ENCODE measurements at regions not wholly inside any gene's neighbourhood (a gene's known extent, or its start where the extent isn't known, plus 50 kb on each side); places are given as distances from the start of the nearest gene placed in this dataset.

- no peak for TF ChIP-seq CTCF (IDR thresholded peaks at IDR 0.05; ENCODE audit: low read depth, low read length, missing control alignments)
- no peaks in the 10 kb centered on the region for H3K36me3 ChIP-seq (replicated peaks)
- no peak overlapping the region for H3K4me3 ChIP-seq (ENCODE audit: low read depth, low read length)
- in situ Hi-C loops (cut with HindIII; ENCODE audit: low pct_ligation_motif_present, low sequenced_read_pairs): no loop called here
- H3K27me3 ChIP-seq (replicated peaks): no peaks in the 10 kb centered on the region
- no peak for DNase-seq
- H3K27ac ChIP-seq: no peak overlapping the region
Measured at GRCh38 chr4:116811730-116812129, 273.6 kb downstream of the TRAM1L1 start.

GRCh38 chr4:116796022-116796421 is 289.4 kb downstream of the TRAM1L1 start:
- no peak for DNase-seq
- Histone ChIP-seq H3K4me3 (ENCODE audit: low read depth, low read length) (no peak overlapping the region), H3K36me3 (replicated peaks) (no peaks in the 10 kb centered on the region), H3K27me3 (replicated peaks) (no peaks in the 10 kb centered on the region), H3K27ac (no peak overlapping the region)
- in situ Hi-C loops (cut with HindIII; ENCODE audit: low pct_ligation_motif_present, low sequenced_read_pairs): no loop called here
- no peak for TF ChIP-seq CTCF (IDR thresholded peaks at IDR 0.05; ENCODE audit: low read depth, low read length, missing control alignments)

- DNase-seq: no peak
- Histone ChIP-seq H3K4me3 (ENCODE audit: low read depth, low read length) (no peak overlapping the region), H3K27ac (no peak overlapping the region), H3K27me3 (replicated peaks) (no peaks in the 10 kb centered on the region), H3K36me3 (replicated peaks) (no peaks in the 10 kb centered on the region)
- in situ Hi-C loops (cut with HindIII; ENCODE audit: low pct_ligation_motif_present, low sequenced_read_pairs): no loop called here
- no peak for TF ChIP-seq CTCF (IDR thresholded peaks at IDR 0.05; ENCODE audit: low read depth, low read length, missing control alignments)
Measured at GRCh38 chr4:116788723-116789122, 296.7 kb downstream of the TRAM1L1 start.

- TF ChIP-seq CTCF (IDR thresholded peaks at IDR 0.05; ENCODE audit: low read depth, low read length, missing control alignments): no peak
- in situ Hi-C loops (cut with HindIII; ENCODE audit: low pct_ligation_motif_present, low sequenced_read_pairs): no loop called here
- no peaks in the 10 kb centered on the region for H3K36me3 ChIP-seq (replicated peaks)
- no peak overlapping the region for H3K4me3 ChIP-seq (ENCODE audit: low read depth, low read length)
- DNase-seq: no peak
- no peak overlapping the region for H3K27ac ChIP-seq
- no peaks in the 10 kb centered on the region for H3K27me3 ChIP-seq (replicated peaks)
Measured at GRCh38 chr4:116755051-116755450, 330.3 kb downstream of the TRAM1L1 start.

GRCh38 chr4:116752027-116752426 is 333.3 kb downstream of the TRAM1L1 start:
- no peak overlapping the region for H3K27ac ChIP-seq
- no peaks in the 10 kb centered on the region for H3K27me3 ChIP-seq (replicated peaks)
- no peaks in the 10 kb centered on the region for H3K36me3 ChIP-seq (replicated peaks)
- TF ChIP-seq CTCF (IDR thresholded peaks at IDR 0.05; ENCODE audit: low read depth, low read length, missing control alignments): no peak
- no peak overlapping the region for H3K4me3 ChIP-seq (ENCODE audit: low read depth, low read length)
- DNase-seq: no peak
- in situ Hi-C loops (cut with HindIII; ENCODE audit: low pct_ligation_motif_present, low sequenced_read_pairs): no loop called here

- DNase-seq: no peak
- in situ Hi-C loops (cut with HindIII; ENCODE audit: low pct_ligation_motif_present, low sequenced_read_pairs): no loop called here
- no peak overlapping the region for H3K4me3 ChIP-seq (ENCODE audit: low read depth, low read length)
- H3K36me3 ChIP-seq (replicated peaks): no peaks in the 10 kb centered on the region
- no peak overlapping the region for H3K27ac ChIP-seq
- no peak for TF ChIP-seq CTCF (IDR thresholded peaks at IDR 0.05; ENCODE audit: low read depth, low read length, missing control alignments)
- no peaks in the 10 kb centered on the region for H3K27me3 ChIP-seq (replicated peaks)
Measured at GRCh38 chr4:116736756-116737155, 348.6 kb downstream of the TRAM1L1 start.

All from brain microvascular endothelial cell (primary cell).